ENCODE measurements at regions not wholly inside any gene's neighbourhood (a gene's known extent, or its start where the extent isn't known, plus 50 kb on each side); places are given as distances from the start of the nearest gene placed in this dataset.

GRCh38 chr9:118732998-118733397, 636.2 kb downstream of the BRINP1 start:
- no peak for TF ChIP-seq REST (IDR thresholded peaks at IDR 0.05; ENCODE audit: unreplicated experiment)
- no peak for TF ChIP-seq CTCF (conservative IDR thresholded peaks at IDR 0.05; ENCODE audit: low read depth in 2 of 2)
- TF ChIP-seq EZH2 (IDR thresholded peaks at IDR 0.05; ENCODE audit: low read depth, unreplicated experiment): no peak
- TF ChIP-seq EZH2phosphoT487 (IDR thresholded peaks at IDR 0.05; ENCODE audit: unreplicated experiment): no peak
- TF ChIP-seq ZNF331 (CRISPR knock-in tag; IDR thresholded peaks at IDR 0.05; ENCODE audit: low read depth): no peak

All from GM23338 (cell line).